GM12873 (cell line): ENCODE measurements at regions not wholly inside any gene's neighbourhood (a gene's known extent, or its start where the extent isn't known, plus 50 kb on each side); places are given as distances from the start of the nearest gene placed in this dataset.

Experiments
- CTCF ChIP-seq: IDR thresholded peaks from 2 replicates; pipeline ENCODE4 v1.5.1; 2012; ENCODE audit warnings: low read depth, mild to moderate bottlenecking, moderate library complexity, low read length, control low read depth; ENCODE audit not compliant: insufficient read depth; ENCODE audit errors: missing control alignments

GRCh38 chr4:60039908-60040307 is 1160.2 kb upstream of the ADGRL3 start:
- TF ChIP-seq CTCF: no peak

- TF ChIP-seq CTCF: no peak
Measured at GRCh38 chr4:60042231-60042652, 1157.9 kb upstream of the ADGRL3 start.

- no peak for TF ChIP-seq CTCF
Measured at GRCh38 chr4:60042941-60043340, 1157.2 kb upstream of the ADGRL3 start.

GRCh38 chr4:60078984-60079383 is 1121.1 kb upstream of the ADGRL3 start:
- no peak for TF ChIP-seq CTCF

- TF ChIP-seq CTCF: no peak
Measured at GRCh38 chr4:60081839-60082238, 1118.3 kb upstream of the ADGRL3 start.

GRCh38 chr4:60088807-60089486 is 1111.2 kb upstream of the ADGRL3 start:
- TF ChIP-seq CTCF: no peak

GRCh38 chr4:60089546-60090273 is 1110.4 kb upstream of the ADGRL3 start:
- TF ChIP-seq CTCF: no peak
